GM23248 (cell line): ENCODE measurements at regions not wholly inside any gene's neighbourhood (a gene's known extent, or its start where the extent isn't known, plus 50 kb on each side); places are given as distances from the start of the nearest gene placed in this dataset.
A peak's percentile ranks its signal among the peaks of the same experiment; 100 is the strongest.

ENCODE experiments used
- DNase-seq: peaks from one replicate; pipeline ENCODE4 v3.0.0-alpha.2; 2015
- H2AFZ ChIP-seq: fragments of 200-600 bp; sonication (generic); 2 replicates; pipeline ENCODE4 v1.6.1; 2016; ENCODE audit warnings: antibody characterized with exemption
- H3F3A ChIP-seq: fragments of 200-600 bp; sonication (generic); 2 replicates; pipeline ENCODE4 v1.6.1; 2016; ENCODE audit warnings: mild to moderate bottlenecking, antibody characterized with exemption, mixed run types; ENCODE audit not compliant: insufficient read depth
- H3K27ac ChIP-seq: fragments of 200-600 bp; sonication (generic); 2 replicates; pipeline ENCODE4 v1.5.1; 2016; ENCODE audit warnings: mild to moderate bottlenecking
- H3K27me3 ChIP-seq: fragments of 200-600 bp; sonication (generic); replicated peaks from 2 replicates; pipeline ENCODE4 v1.6.1; 2016; ENCODE audit warnings: mild to moderate bottlenecking; ENCODE audit not compliant: insufficient read depth
- H3K36me3 ChIP-seq: fragments of 200-600 bp; sonication (generic); 2 replicates; pipeline ENCODE4 v1.6.1; 2016; ENCODE audit warnings: low read depth, mild to moderate bottlenecking
- H3K4me1 ChIP-seq: fragments of 200-600 bp; sonication (generic); 2 replicates; pipeline ENCODE4 v1.6.1; 2016; ENCODE audit warnings: mild to moderate bottlenecking; ENCODE audit not compliant: insufficient read depth
- H3K4me2 ChIP-seq: fragments of 200-600 bp; sonication (generic); one replicate; pipeline ENCODE4 v1.6.1; 2016; ENCODE audit warnings: mild to moderate bottlenecking; ENCODE audit not compliant: unreplicated experiment
- H3K4me3 ChIP-seq: fragments of 200-600 bp; sonication (generic); 2 replicates; pipeline ENCODE4 v1.5.1; 2016; ENCODE audit warnings: mild to moderate bottlenecking
- H3K79me2 ChIP-seq: fragments of 200-600 bp; sonication (generic); 2 replicates; pipeline ENCODE4 v1.6.1; 2016; ENCODE audit warnings: mild to moderate bottlenecking; ENCODE audit not compliant: insufficient read depth
- H3K9ac ChIP-seq: fragments of 200-600 bp; sonication (generic); 2 replicates; pipeline ENCODE4 v1.6.1; 2016; ENCODE audit warnings: mild to moderate bottlenecking
- H3K9me2 ChIP-seq: fragments of 200-600 bp; sonication (generic); 2 replicates; pipeline ENCODE4 v1.6.1; 2016; ENCODE audit warnings: mixed run types, mild to moderate bottlenecking, moderate library complexity; ENCODE audit not compliant: insufficient read depth
- H3K9me3 ChIP-seq: fragments of 200-600 bp; sonication (generic); one replicate; pipeline ENCODE4 v1.6.1; 2017; ENCODE audit warnings: low read depth
- H4K20me1 ChIP-seq: fragments of 200-600 bp; sonication (generic); 2 replicates; pipeline ENCODE4 v1.6.0; 2016; ENCODE audit not compliant: insufficient read depth
- EZH2 ChIP-seq: fragments of 200-600 bp; sonication (generic); IDR thresholded peaks from 2 replicates; pipeline ENCODE4 v1.6.1; 2018; ENCODE audit warnings: antibody characterized with exemption, mild to moderate bottlenecking; ENCODE audit not compliant: insufficient read depth, poor library complexity, severe bottlenecking
- EZH2phosphoT487 ChIP-seq: fragments of 200-600 bp; sonication (generic); IDR thresholded peaks from 2 replicates; pipeline ENCODE4 v1.6.1; 2018; ENCODE audit warnings: antibody characterized with exemption, moderate library complexity, mild to moderate bottlenecking, low read depth; ENCODE audit not compliant: insufficient read depth
- WGBS, 2 experiments: methylation state at CpG; one replicate each; pipeline ENCODE4 v1.1.6; 2015 to 2017; ENCODE audit warnings: low lambda C conversion rate in 2 of 2, low coverage in 1 of 2; ENCODE audit errors: missing lambda C conversion rate in 2 of 2; 5-methylcytosine and 5-hydroxymethylcytosine counted together
- in situ Hi-C: fragments of 300-500 bp; cut with MboI; formaldehyde crosslinking; loops from 2 replicates; pipeline ENCODE4 v1.15.0; 2020

GRCh38 chr1:184237588-184237987 lies 149.2 kb upstream of the C1orf21 start:
- H3K9ac ChIP-seq, result no peak overlapping the region
- WGBS, 2 experiments, result 64 to 67% methylated on average over 4 of the region's 4 CpGs
- H3K27ac ChIP-seq, result no peak overlapping the region
- no peaks in the 10 kb centered on the region for H4K20me1 ChIP-seq
- 0 out of 2 replicates have a peak, but pooled peaks cover 5% of the 10 kb centered on the region for H3K27me3 ChIP-seq
- H3K4me2 ChIP-seq, result no peak overlapping the region
- no peak for DNase-seq
- H2AFZ ChIP-seq, result no peak overlapping the region
- H3K4me1 ChIP-seq, result peaks cover 8% of the 10 kb centered on the region
- H3K9me3 ChIP-seq, result no peaks in the 10 kb centered on the region
- no peaks in the 10 kb centered on the region for H3K79me2 ChIP-seq
- no peak for TF ChIP-seq EZH2phosphoT487
- no peak for TF ChIP-seq EZH2
- no peak overlapping the region for H3K4me3 ChIP-seq
- peaks cover 12% of the 10 kb centered on the region for H3F3A ChIP-seq
- no peaks in the 10 kb centered on the region for H3K9me2 ChIP-seq
- no peaks in the 10 kb centered on the region for H3K36me3 ChIP-seq
- in situ Hi-C loops, result loop anchor here (25.0 kb wide), 1 partner anchor 425 kb away; no protein-coding TSS in a partner anchor

GRCh38 chr1:184241446-184241845 lies 145.4 kb upstream of the C1orf21 start:
- Histone ChIP-seq H2AFZ (no peak overlapping the region), H3K9ac (no peak overlapping the region), H3K9me2 (no peaks in the 10 kb centered on the region), H3F3A (peaks cover 17% of the 10 kb centered on the region), H3K27me3 (peaks cover 5% of the 10 kb centered on the region; the same call in 1 of the 2 replicates), H3K27ac (no peak overlapping the region), H3K36me3 (no peaks in the 10 kb centered on the region), H4K20me1 (no peaks in the 10 kb centered on the region), H3K4me2 (no peak overlapping the region), H3K9me3 (no peaks in the 10 kb centered on the region), H3K4me3 (no peak overlapping the region), H3K4me1 (peaks cover 13% of the 10 kb centered on the region), H3K79me2 (no peaks in the 10 kb centered on the region)
- in situ Hi-C loops, result loop anchor here (10.0 to 25.0 kb wide), 2 partner anchors 313 to 421 kb away; no protein-coding TSS in a partner anchor
- TF ChIP-seq EZH2phosphoT487 (no peak), EZH2 (no peak)
- 83 to 86% methylated on average over 2 of the region's 2 CpGs for WGBS, 2 experiments
- no peak for DNase-seq

- peak; percentile 58 for DNase-seq
- WGBS, 2 experiments, result 24 to 28% methylated on average over 2 of the region's 2 CpGs
- Histone ChIP-seq H3K27ac (no peak overlapping the region), H3K9me2 (no peaks in the 10 kb centered on the region), H3K4me3 (no peak overlapping the region), H3K9me3 (no peaks in the 10 kb centered on the region), H3K27me3 (no peaks in the 10 kb centered on the region; the same call in 1 of the 2 replicates), H3F3A (peaks cover 17% of the 10 kb centered on the region), H3K9ac (no peak overlapping the region), H2AFZ (peak overlapping the region; percentile 43; the same call in 1 of the 2 replicates), H3K36me3 (no peaks in the 10 kb centered on the region), H4K20me1 (no peaks in the 10 kb centered on the region), H3K4me1 (peaks cover 13% of the 10 kb centered on the region), H3K79me2 (no peaks in the 10 kb centered on the region), H3K4me2 (peak overlapping the region; percentile 16)
- TF ChIP-seq EZH2phosphoT487 (no peak), EZH2 (no peak)
- in situ Hi-C loops, result loop anchor here (10.0 to 25.0 kb wide), 2 partner anchors 312 to 420 kb away; no protein-coding TSS in a partner anchor
Observed at GRCh38 chr1:184242507-184242943, 144.3 kb upstream of the C1orf21 start.

GRCh38 chr1:184244962-184245361 lies 141.9 kb upstream of the C1orf21 start:
- Histone ChIP-seq H3K4me2 (no peak overlapping the region), H3K9ac (no peak overlapping the region), H3K27ac (no peak overlapping the region), H3K4me1 (peaks cover 13% of the 10 kb centered on the region), H3K79me2 (no peaks in the 10 kb centered on the region), H4K20me1 (no peaks in the 10 kb centered on the region), H3K4me3 (no peak overlapping the region), H3K9me2 (no peaks in the 10 kb centered on the region), H3K36me3 (no peaks in the 10 kb centered on the region), H2AFZ (no peak overlapping the region), H3K27me3 (no peaks in the 10 kb centered on the region; the same call in 1 of the 2 replicates), H3F3A (peaks cover 17% of the 10 kb centered on the region), H3K9me3 (no peaks in the 10 kb centered on the region)
- no peak for DNase-seq
- no peak for TF ChIP-seq EZH2phosphoT487
- TF ChIP-seq EZH2, result no peak
- WGBS, 2 experiments, result 74 to 83% methylated on average over 2 of the region's 2 CpGs
- in situ Hi-C loops, result loop anchor here (10.0 to 25.0 kb wide), 2 partner anchors 310 to 417 kb away; no protein-coding TSS in a partner anchor
